ENCODE measurements at regions not wholly inside any gene's neighbourhood (a gene's known extent, or its start where the extent isn't known, plus 50 kb on each side); places are given as distances from the start of the nearest gene placed in this dataset.

GRCh38 chr12:107564946-107565345, 120.7 kb upstream of the PWP1 start:
- Histone ChIP-seq H3K4me1 (ENCODE audit: insufficient read depth, low read length) (no peaks in the 10 kb centered on the region), H3K27me3 (ENCODE audit: insufficient read depth, low read length) (no peaks in the 10 kb centered on the region), H3K9ac (ENCODE audit: low read depth, low read length) (no peak overlapping the region), H3K4me3 (ENCODE audit: low read length) (no peak overlapping the region), H3K27ac (ENCODE audit: low read length) (no peak overlapping the region), H3K9me3 (ENCODE audit: insufficient read depth, low read depth, low read length) (peaks cover 3% of the 10 kb centered on the region; the same call in 1 of the 2 replicates), H3K36me3 (ENCODE audit: insufficient read depth, low read depth, low read length) (no peaks in the 10 kb centered on the region)

GRCh38 chr12:107565551-107565950, 120.0 kb upstream of the PWP1 start:
- H3K27me3 ChIP-seq (ENCODE audit: insufficient read depth, low read length) = no peaks in the 10 kb centered on the region
- no peak overlapping the region for H3K9ac ChIP-seq (ENCODE audit: low read depth, low read length)
- H3K9me3 ChIP-seq (ENCODE audit: insufficient read depth, low read depth, low read length) = peaks cover 3% of the 10 kb centered on the region; the same call in 1 of the 2 replicates
- H3K4me1 ChIP-seq (ENCODE audit: insufficient read depth, low read length) = no peaks in the 10 kb centered on the region
- H3K4me3 ChIP-seq (ENCODE audit: low read length) = no peak overlapping the region
- no peak overlapping the region for H3K27ac ChIP-seq (ENCODE audit: low read length)
- no peaks in the 10 kb centered on the region for H3K36me3 ChIP-seq (ENCODE audit: insufficient read depth, low read depth, low read length)

GRCh38 chr12:107567876-107568619, 117.6 kb upstream of the PWP1 start:
- Histone ChIP-seq H3K27me3 (ENCODE audit: insufficient read depth, low read length) (no peaks in the 10 kb centered on the region), H3K9ac (ENCODE audit: low read depth, low read length) (no peak overlapping the region), H3K9me3 (ENCODE audit: insufficient read depth, low read depth, low read length) (peaks cover 3% of the 10 kb centered on the region), H3K36me3 (ENCODE audit: insufficient read depth, low read depth, low read length) (no peaks in the 10 kb centered on the region), H3K27ac (ENCODE audit: low read length) (no peak overlapping the region), H3K4me1 (ENCODE audit: insufficient read depth, low read length) (no peaks in the 10 kb centered on the region), H3K4me3 (ENCODE audit: low read length) (no peak overlapping the region)

- Histone ChIP-seq H3K4me3 (ENCODE audit: low read length) (no peak overlapping the region), H3K4me1 (ENCODE audit: insufficient read depth, low read length) (no peaks in the 10 kb centered on the region), H3K36me3 (ENCODE audit: insufficient read depth, low read depth, low read length) (no peaks in the 10 kb centered on the region), H3K9ac (ENCODE audit: low read depth, low read length) (no peak overlapping the region), H3K27me3 (ENCODE audit: insufficient read depth, low read length) (no peaks in the 10 kb centered on the region), H3K27ac (ENCODE audit: low read length) (no peak overlapping the region), H3K9me3 (ENCODE audit: insufficient read depth, low read depth, low read length) (peaks cover 3% of the 10 kb centered on the region)
Observed at GRCh38 chr12:107568718-107569117, 116.9 kb upstream of the PWP1 start.

GRCh38 chr12:107570721-107571120, 114.9 kb upstream of the PWP1 start:
- Histone ChIP-seq H3K9ac (ENCODE audit: low read depth, low read length) (no peak overlapping the region), H3K4me3 (ENCODE audit: low read length) (no peak overlapping the region), H3K9me3 (ENCODE audit: insufficient read depth, low read depth, low read length) (peaks cover 3% of the 10 kb centered on the region), H3K27me3 (ENCODE audit: insufficient read depth, low read length) (no peaks in the 10 kb centered on the region), H3K4me1 (ENCODE audit: insufficient read depth, low read length) (no peaks in the 10 kb centered on the region), H3K36me3 (ENCODE audit: insufficient read depth, low read depth, low read length) (no peaks in the 10 kb centered on the region), H3K27ac (ENCODE audit: low read length) (no peak overlapping the region)

- Histone ChIP-seq H3K9me3 (ENCODE audit: insufficient read depth, low read depth, low read length) (peaks cover 3% of the 10 kb centered on the region), H3K4me3 (ENCODE audit: low read length) (no peak overlapping the region), H3K36me3 (ENCODE audit: insufficient read depth, low read depth, low read length) (no peaks in the 10 kb centered on the region), H3K4me1 (ENCODE audit: insufficient read depth, low read length) (no peaks in the 10 kb centered on the region), H3K9ac (ENCODE audit: low read depth, low read length) (no peak overlapping the region), H3K27me3 (ENCODE audit: insufficient read depth, low read length) (no peaks in the 10 kb centered on the region), H3K27ac (ENCODE audit: low read length) (no peak overlapping the region)
Observed at GRCh38 chr12:107571492-107571891, 114.1 kb upstream of the PWP1 start.

- Histone ChIP-seq H3K36me3 (ENCODE audit: insufficient read depth, low read depth, low read length) (no peaks in the 10 kb centered on the region), H3K4me3 (ENCODE audit: low read length) (no peak overlapping the region), H3K27ac (ENCODE audit: low read length) (no peak overlapping the region), H3K4me1 (ENCODE audit: insufficient read depth, low read length) (no peaks in the 10 kb centered on the region), H3K9ac (ENCODE audit: low read depth, low read length) (no peak overlapping the region), H3K9me3 (ENCODE audit: insufficient read depth, low read depth, low read length) (no peaks in the 10 kb centered on the region; the same call in 1 of the 2 replicates), H3K27me3 (ENCODE audit: insufficient read depth, low read length) (peaks cover 3% of the 10 kb centered on the region)
Observed at GRCh38 chr12:107574691-107575090, 110.9 kb upstream of the PWP1 start.

GRCh38 chr12:107580750-107581618, 104.6 kb upstream of the PWP1 start:
- H3K27me3 ChIP-seq (ENCODE audit: insufficient read depth, low read length) = peaks cover 30% of the 10 kb centered on the region
- peak overlapping the region; percentile 57; the same call in 1 of the 2 replicates for H3K4me3 ChIP-seq (ENCODE audit: low read length)

GRCh38 chr12:107581619-107582015, 104.0 kb upstream of the PWP1 start:
- Histone ChIP-seq H3K4me1 (ENCODE audit: insufficient read depth, low read length) (peaks cover 16% of the 10 kb centered on the region; the same call in 1 of the 2 replicates), H3K36me3 (ENCODE audit: insufficient read depth, low read depth, low read length) (no peaks in the 10 kb centered on the region), H3K4me3 (ENCODE audit: low read length) (peak overlapping the region; percentile 57; the same call in 1 of the 2 replicates), H3K27me3 (ENCODE audit: insufficient read depth, low read length) (peaks cover 30% of the 10 kb centered on the region), H3K9ac (ENCODE audit: low read depth, low read length) (peak overlapping the region; percentile 11; the same call in 1 of the 2 replicates), H3K9me3 (ENCODE audit: insufficient read depth, low read depth, low read length) (no peaks in the 10 kb centered on the region), H3K27ac (ENCODE audit: low read length) (no peak overlapping the region)

More at GRCh38 chr12:107580750-107581618, 104.6 kb upstream of the PWP1 start:
- Histone ChIP-seq H3K27ac (ENCODE audit: low read length) (no peak overlapping the region), H3K4me1 (ENCODE audit: insufficient read depth, low read length) (peaks cover 13% of the 10 kb centered on the region; the same call in 1 of the 2 replicates), H3K9ac (ENCODE audit: low read depth, low read length) (peak overlapping the region; percentile 11; the same call in 1 of the 2 replicates), H3K9me3 (ENCODE audit: insufficient read depth, low read depth, low read length) (no peaks in the 10 kb centered on the region), H3K36me3 (ENCODE audit: insufficient read depth, low read depth, low read length) (no peaks in the 10 kb centered on the region)

- Histone ChIP-seq H3K36me3 (ENCODE audit: insufficient read depth, low read depth, low read length) (no peaks in the 10 kb centered on the region), H3K4me3 (ENCODE audit: low read length) (no peak overlapping the region), H3K27ac (ENCODE audit: low read length) (no peak overlapping the region), H3K4me1 (ENCODE audit: insufficient read depth, low read length) (peaks cover 19% of the 10 kb centered on the region; the same call in 1 of the 2 replicates), H3K27me3 (ENCODE audit: insufficient read depth, low read length) (peaks cover 30% of the 10 kb centered on the region), H3K9ac (ENCODE audit: low read depth, low read length) (no peak overlapping the region), H3K9me3 (ENCODE audit: insufficient read depth, low read depth, low read length) (peaks cover 3% of the 10 kb centered on the region; the same call in 1 of the 2 replicates)
Observed at GRCh38 chr12:107583551-107583950, 102.0 kb upstream of the PWP1 start.

GRCh38 chr12:107584563-107584962, 101.0 kb upstream of the PWP1 start:
- no peak overlapping the region; the same call in 1 of the 2 replicates for H3K4me3 ChIP-seq (ENCODE audit: low read length)
- peaks cover 3% of the 10 kb centered on the region; the same call in 1 of the 2 replicates for H3K9me3 ChIP-seq (ENCODE audit: insufficient read depth, low read depth, low read length)
- no peak overlapping the region for H3K9ac ChIP-seq (ENCODE audit: low read depth, low read length)
- H3K27ac ChIP-seq (ENCODE audit: low read length) = no peak overlapping the region
- peaks cover 19% of the 10 kb centered on the region; the same call in 1 of the 2 replicates for H3K4me1 ChIP-seq (ENCODE audit: insufficient read depth, low read length)
- no peaks in the 10 kb centered on the region for H3K36me3 ChIP-seq (ENCODE audit: insufficient read depth, low read depth, low read length)
- H3K27me3 ChIP-seq (ENCODE audit: insufficient read depth, low read length) = peaks cover 28% of the 10 kb centered on the region
